ENCODE measurements at regions not wholly inside any gene's neighbourhood (a gene's known extent, or its start where the extent isn't known, plus 50 kb on each side); places are given as distances from the start of the nearest gene placed in this dataset.
A peak's percentile ranks its signal among the peaks of the same experiment; 100 is the strongest.

GRCh38 chr14:50040401-50040775 is 76.0 kb downstream of the VCPKMT start:
- Histone ChIP-seq H3K4me1 (peaks cover 4 to 15% of the 10 kb centered on the region in 2 donors), H3K36me3 (no peaks in the 10 kb centered on the region), H3K27me3 (no peaks in the 10 kb centered on the region), H3K9me3 (no peaks in the 10 kb centered on the region), H3K4me3 (replicated peaks in 1 of 3) (no peak overlapping the region), H3K27ac (no peak overlapping the region)
- WGBS, 2 donors, result 58 to 85% methylated on average over 4 of the region's 4 CpGs
- DNase-seq, result no peak
- intact Hi-C loops (cut with DNase I), result no loop called here
- TF ChIP-seq CTCF (IDR thresholded peaks at IDR 0.05) (no peak), POLR2A (IDR thresholded peaks at IDR 0.05) (no peak)

- no peak for DNase-seq
- Histone ChIP-seq H3K27me3 (no peaks in the 10 kb centered on the region), H3K9me3 (no peaks in the 10 kb centered on the region), H3K4me1 (peaks cover 2 to 16% of the 10 kb centered on the region in 2 donors), H3K27ac (no peak overlapping the region), H3K4me3 (replicated peaks in 1 of 3) (no peak overlapping the region), H3K36me3 (no peaks in the 10 kb centered on the region)
- no peak for TF ChIP-seq CTCF (IDR thresholded peaks at IDR 0.05)
- no peak for TF ChIP-seq POLR2A (IDR thresholded peaks at IDR 0.05)
- WGBS, 2 donors, result 82 to 85% methylated on average over 6 to 7 of the region's 7 CpGs
- intact Hi-C loops (cut with DNase I), result no loop called here
Observed at GRCh38 chr14:50040895-50041465, 75.4 kb downstream of the VCPKMT start.

- TF ChIP-seq POLR2A (IDR thresholded peaks at IDR 0.05), result no peak
- no peak for TF ChIP-seq CTCF (IDR thresholded peaks at IDR 0.05)
- intact Hi-C loops (cut with DNase I), result no loop called here
- Histone ChIP-seq H3K36me3 (no peaks in the 10 kb centered on the region), H3K27ac (no peak overlapping the region), H3K4me3 (replicated peaks in 1 of 3) (no peak overlapping the region), H3K9me3 (no peaks in the 10 kb centered on the region), H3K27me3 (no peaks in the 10 kb centered on the region), H3K4me1 (peaks cover 0 to 16% of the 10 kb centered on the region in 2 donors)
- no peak for DNase-seq
- WGBS, 2 donors, result 96 to 99% methylated on average over 3 of the region's 3 CpGs
Observed at GRCh38 chr14:50041980-50042379, 74.4 kb downstream of the VCPKMT start.

GRCh38 chr14:50044042-50044651 is 72.2 kb downstream of the VCPKMT start:
- intact Hi-C loops (cut with DNase I), result no loop called here
- Histone ChIP-seq H3K36me3 (no peaks in the 10 kb centered on the region), H3K27ac (peak overlapping the region in 2 of 3 donors; percentile 55 to 80), H3K9me3 (no peaks in the 10 kb centered on the region), H3K4me3 (replicated peaks in 1 of 3) (no peak overlapping the region), H3K27me3 (no peaks in the 10 kb centered on the region), H3K4me1 (peaks cover 0 to 12% of the 10 kb centered on the region in 2 donors)
- TF ChIP-seq POLR2A (IDR thresholded peaks at IDR 0.05) (no peak), CTCF (IDR thresholded peaks at IDR 0.05) (no peak)
- WGBS, 2 donors, result 61 to 82% methylated on average over 4 of the region's 4 CpGs
- DNase-seq, result no peak

- intact Hi-C loops (cut with DNase I), result no loop called here
- TF ChIP-seq POLR2A (IDR thresholded peaks at IDR 0.05), result no peak
- no peak for TF ChIP-seq CTCF (IDR thresholded peaks at IDR 0.05)
- WGBS, 2 donors, result 44 to 66% methylated on average over 8 of the region's 8 CpGs
- DNase-seq, result peak; percentile 52 to 59
- H3K27me3 ChIP-seq, result no peaks in the 10 kb centered on the region
- H3K9me3 ChIP-seq, result no peaks in the 10 kb centered on the region
- peaks cover 0 to 11% of the 10 kb centered on the region in 2 donors for H3K4me1 ChIP-seq
- no peak overlapping the region for H3K4me3 ChIP-seq (replicated peaks in 1 of 3)
- peak overlapping the region in 2 of 3 donors; percentile 55 to 80 for H3K27ac ChIP-seq
- H3K36me3 ChIP-seq, result no peaks in the 10 kb centered on the region
Observed at GRCh38 chr14:50045039-50045711, 71.2 kb downstream of the VCPKMT start.
